WI38 (cell line): ENCODE measurements at regions not wholly inside any gene's neighbourhood (a gene's known extent, or its start where the extent isn't known, plus 50 kb on each side); places are given as distances from the start of the nearest gene placed in this dataset.

ENCODE experiments used
- H3K4me3 ChIP-seq: 2 replicates; pipeline ENCODE4 v1.5.1; 2011; ENCODE audit warnings: low read depth, mild to moderate bottlenecking, control low read depth, low read length
- CTCF ChIP-seq: IDR thresholded peaks from 2 replicates; pipeline ENCODE4 v1.5.1; 2012; ENCODE audit warnings: low read depth, mild to moderate bottlenecking, control low read depth, low read length

- no peak for TF ChIP-seq CTCF
- H3K4me3 ChIP-seq: no peak overlapping the region
These were observed 88.0 kb upstream of the ZNF648 start for GRCh38 chr1:182149411-182149965.

- no peak overlapping the region for H3K4me3 ChIP-seq
- no peak for TF ChIP-seq CTCF
These were observed 86.4 kb upstream of the ZNF648 start for GRCh38 chr1:182147951-182148350.

- H3K4me3 ChIP-seq: no peak overlapping the region
- no peak for TF ChIP-seq CTCF
These were observed 85.8 kb upstream of the ZNF648 start for GRCh38 chr1:182147136-182147820.

- no peak overlapping the region for H3K4me3 ChIP-seq
- no peak for TF ChIP-seq CTCF
These were observed 84.8 kb upstream of the ZNF648 start for GRCh38 chr1:182146286-182146685.

- no peak for TF ChIP-seq CTCF
These were observed 83.9 kb upstream of the ZNF648 start for GRCh38 chr1:182145441-182145840.

GRCh38 chr1:182144646-182145030 is 83.1 kb upstream of the ZNF648 start:
- no peak for TF ChIP-seq CTCF
- H3K4me3 ChIP-seq: no peak overlapping the region

More at GRCh38 chr1:182145441-182145840, 83.9 kb upstream of the ZNF648 start:
- H3K4me3 ChIP-seq: no peak overlapping the region

- no peak for TF ChIP-seq CTCF
These were observed 82.5 kb upstream of the ZNF648 start for GRCh38 chr1:182143825-182144645.

More at GRCh38 chr1:182143825-182144645, 82.5 kb upstream of the ZNF648 start:
- H3K4me3 ChIP-seq: no peak overlapping the region
